PC-3 (cell line): ENCODE measurements at regions not wholly inside any gene's neighbourhood (a gene's known extent, or its start where the extent isn't known, plus 50 kb on each side); places are given as distances from the start of the nearest gene placed in this dataset.

ENCODE experiments used
- EZH2 ChIP-seq: fragments of 300-600 bp; sonication (generic); IDR thresholded peaks from one replicate; pipeline ENCODE4 v1.6.1; 2017; ENCODE audit warnings: antibody characterized with exemption, mild to moderate bottlenecking, low read length; ENCODE audit not compliant: unreplicated experiment
- EZH2phosphoT487 ChIP-seq: fragments of 300-600 bp; sonication (generic); IDR thresholded peaks from 2 replicates; pipeline ENCODE4 v1.6.1; 2018; ENCODE audit warnings: mild to moderate bottlenecking, antibody characterized with exemption, low read length, borderline replicate concordance
- TF ChIP-seq, protein P1 (sequence below): fragments of 300-600 bp; sonication (generic); conservative IDR thresholded peaks from 2 replicates; pipeline ENCODE4 v1.5.1; 2017; ENCODE audit warnings: antibody characterized with exemption, low read depth, mild to moderate bottlenecking, low read length

DNA sequence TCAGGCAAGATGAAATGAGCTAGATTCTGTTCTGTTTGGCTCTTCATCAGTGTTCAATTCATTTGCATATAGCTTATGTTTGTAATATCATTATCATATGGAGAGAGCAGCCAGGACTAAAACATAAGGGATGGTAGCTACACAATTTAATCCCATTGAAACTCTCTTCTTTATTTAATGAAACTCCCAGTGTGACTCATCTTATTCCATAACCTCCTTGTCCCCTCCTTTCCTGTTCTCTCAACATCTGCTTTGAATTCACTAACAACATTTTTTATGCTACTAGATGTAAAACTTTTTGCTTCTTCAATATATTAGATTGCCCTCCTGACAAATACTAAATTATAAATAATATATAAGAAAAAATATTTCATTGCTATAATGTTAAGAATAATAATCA, 1823.4 kb downstream of the MAT2B start:
- TF ChIP-seq, protein P1, sequence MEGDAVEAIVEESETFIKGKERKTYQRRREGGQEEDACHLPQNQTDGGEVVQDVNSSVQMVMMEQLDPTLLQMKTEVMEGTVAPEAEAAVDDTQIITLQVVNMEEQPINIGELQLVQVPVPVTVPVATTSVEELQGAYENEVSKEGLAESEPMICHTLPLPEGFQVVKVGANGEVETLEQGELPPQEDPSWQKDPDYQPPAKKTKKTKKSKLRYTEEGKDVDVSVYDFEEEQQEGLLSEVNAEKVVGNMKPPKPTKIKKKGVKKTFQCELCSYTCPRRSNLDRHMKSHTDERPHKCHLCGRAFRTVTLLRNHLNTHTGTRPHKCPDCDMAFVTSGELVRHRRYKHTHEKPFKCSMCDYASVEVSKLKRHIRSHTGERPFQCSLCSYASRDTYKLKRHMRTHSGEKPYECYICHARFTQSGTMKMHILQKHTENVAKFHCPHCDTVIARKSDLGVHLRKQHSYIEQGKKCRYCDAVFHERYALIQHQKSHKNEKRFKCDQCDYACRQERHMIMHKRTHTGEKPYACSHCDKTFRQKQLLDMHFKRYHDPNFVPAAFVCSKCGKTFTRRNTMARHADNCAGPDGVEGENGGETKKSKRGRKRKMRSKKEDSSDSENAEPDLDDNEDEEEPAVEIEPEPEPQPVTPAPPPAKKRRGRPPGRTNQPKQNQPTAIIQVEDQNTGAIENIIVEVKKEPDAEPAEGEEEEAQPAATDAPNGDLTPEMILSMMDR, result no peak
- TF ChIP-seq EZH2phosphoT487 (no peak), EZH2 (no peak)
